Mesodermal cell (in vitro differentiated cells): ENCODE measurements at regions not wholly inside any gene's neighbourhood (a gene's known extent, or its start where the extent isn't known, plus 50 kb on each side); places are given as distances from the start of the nearest gene placed in this dataset.
"Not testable (repeated sequence)": the region's sequence is repeated elsewhere in the genome, so short reads cannot be mapped to it uniquely, and the experiment has no call there.

Experiments used
- H3K27ac ChIP-seq: 2 replicates; pipeline ENCODE4 v1.7.0; 2013; ENCODE audit warnings: mild to moderate bottlenecking, low read depth, low read length, moderate library complexity; ENCODE audit not compliant: severe bottlenecking
- H3K36me3 ChIP-seq: 2 replicates; pipeline ENCODE4 v1.7.1; 2013; ENCODE audit warnings: mild to moderate bottlenecking, low read length, moderate library complexity; ENCODE audit not compliant: control insufficient read depth, insufficient read depth
- H3K4me1 ChIP-seq: one replicate; pipeline ENCODE4 v1.7.1; 2013; ENCODE audit warnings: mild to moderate bottlenecking, low read length; ENCODE audit not compliant: insufficient read depth, control insufficient read depth, poor library complexity, severe bottlenecking
- H3K4me3 ChIP-seq: 2 replicates; pipeline ENCODE4 v1.7.0; 2013; ENCODE audit warnings: low read length, control low read depth, mild to moderate bottlenecking; ENCODE audit not compliant: insufficient read depth, poor library complexity, severe bottlenecking; ENCODE audit errors: extremely low read depth
- H3K9me3 ChIP-seq: 2 replicates; pipeline ENCODE4 v1.7.1; 2013; ENCODE audit warnings: mild to moderate bottlenecking, low read length, moderate library complexity; ENCODE audit not compliant: control insufficient read depth
- WGBS, 2 experiments: methylation state at CpG; one replicate each; pipeline ENCODE4 v1.1.5; 2013; ENCODE audit warnings: missing lambda C conversion rate in 2 of 2; ENCODE audit not compliant: insufficient coverage in 2 of 2; 5-methylcytosine and 5-hydroxymethylcytosine counted together

- H3K9me3 ChIP-seq = no peaks in the 10 kb centered on the region
- H3K27ac ChIP-seq = no peak overlapping the region
- H3K4me1 ChIP-seq = no peaks in the 10 kb centered on the region
- H3K36me3 ChIP-seq = no peaks in the 10 kb centered on the region
- WGBS, 2 experiments = 62 to 70% methylated on average over 3 to 4 of the region's 4 CpGs
- no peak overlapping the region for H3K4me3 ChIP-seq
These were observed 66.3 kb upstream of the TMEM170B start for GRCh38 chr6:11471261-11471660.

GRCh38 chr6:11469684-11470083 lies 67.9 kb upstream of the TMEM170B start:
- Histone ChIP-seq H3K27ac (no peak overlapping the region), H3K4me3 (no peak overlapping the region), H3K4me1 (no peaks in the 10 kb centered on the region), H3K36me3 (no peaks in the 10 kb centered on the region), H3K9me3 (no peaks in the 10 kb centered on the region)
- 100% methylated on average over 1 of the region's 1 CpG; no CpG with 5 or more reads in 1 of the 2 experiments for WGBS, 2 experiments

- H3K36me3 ChIP-seq, H3K4me1 ChIP-seq, H3K4me3 ChIP-seq, H3K27ac ChIP-seq, H3K9me3 ChIP-seq: not testable (repeated sequence)
- WGBS, 2 experiments = 89 to 95% methylated on average over 3 to 4 of the region's 4 CpGs
These were observed 69.3 kb upstream of the TMEM170B start for GRCh38 chr6:11468271-11468670.

GRCh38 chr6:11467364-11467763 lies 70.2 kb upstream of the TMEM170B start:
- Histone ChIP-seq H3K9me3 (no peaks in the 10 kb centered on the region), H3K36me3 (no peaks in the 10 kb centered on the region), H3K4me3 (no peak overlapping the region), H3K4me1 (no peaks in the 10 kb centered on the region), H3K27ac (no peak overlapping the region)

GRCh38 chr6:11463398-11463780 lies 74.2 kb upstream of the TMEM170B start:
- H3K4me3 ChIP-seq = no peak overlapping the region
- no peaks in the 10 kb centered on the region for H3K36me3 ChIP-seq
- no peaks in the 10 kb centered on the region for H3K4me1 ChIP-seq
- WGBS, 2 experiments = no CpG with 5 or more reads among the region's 4 CpGs
- no peaks in the 10 kb centered on the region for H3K9me3 ChIP-seq
- H3K27ac ChIP-seq = no peak overlapping the region

GRCh38 chr6:11462742-11463397 lies 74.7 kb upstream of the TMEM170B start:
- no peaks in the 10 kb centered on the region for H3K36me3 ChIP-seq
- no peak overlapping the region for H3K27ac ChIP-seq
- no peaks in the 10 kb centered on the region for H3K4me1 ChIP-seq
- no peak overlapping the region for H3K4me3 ChIP-seq
- H3K9me3 ChIP-seq = no peaks in the 10 kb centered on the region
- 62 to 78% methylated on average over 3 to 5 of the region's 11 CpGs for WGBS, 2 experiments

- 85 to 92% methylated on average over 6 of the region's 7 CpGs for WGBS, 2 experiments
- H3K27ac ChIP-seq = no peak overlapping the region
- H3K4me3 ChIP-seq = no peak overlapping the region
- no peaks in the 10 kb centered on the region for H3K36me3 ChIP-seq
- H3K9me3 ChIP-seq = no peaks in the 10 kb centered on the region
- no peaks in the 10 kb centered on the region for H3K4me1 ChIP-seq
These were observed 76.5 kb upstream of the TMEM170B start for GRCh38 chr6:11460837-11461661.

- Histone ChIP-seq H3K27ac (no peak overlapping the region), H3K9me3 (no peaks in the 10 kb centered on the region), H3K4me3 (no peak overlapping the region), H3K4me1 (no peaks in the 10 kb centered on the region), H3K36me3 (no peaks in the 10 kb centered on the region)
- WGBS, 2 experiments = 92 to 94% methylated on average over 2 to 3 of the region's 4 CpGs
These were observed 77.4 kb upstream of the TMEM170B start for GRCh38 chr6:11460001-11460668.

GRCh38 chr6:11459079-11459610 lies 78.4 kb upstream of the TMEM170B start:
- Histone ChIP-seq H3K36me3 (no peaks in the 10 kb centered on the region), H3K4me1 (no peaks in the 10 kb centered on the region), H3K9me3 (no peaks in the 10 kb centered on the region), H3K4me3 (no peak overlapping the region), H3K27ac (no peak overlapping the region)
- WGBS, 2 experiments = 83% methylated on average over 1 of the region's 2 CpGs; no CpG with 5 or more reads in 1 of the 2 experiments

GRCh38 chr6:11458509-11458908 lies 79.0 kb upstream of the TMEM170B start:
- no peaks in the 10 kb centered on the region for H3K36me3 ChIP-seq
- no peak overlapping the region for H3K4me3 ChIP-seq
- WGBS, 2 experiments = no CpG with 5 or more reads among the region's 2 CpGs
- H3K27ac ChIP-seq = no peak overlapping the region
- H3K4me1 ChIP-seq = no peaks in the 10 kb centered on the region
- H3K9me3 ChIP-seq = no peaks in the 10 kb centered on the region
